Fibroblast of gingiva (primary cell): ENCODE measurements at regions not wholly inside any gene's neighbourhood (a gene's known extent, or its start where the extent isn't known, plus 50 kb on each side); places are given as distances from the start of the nearest gene placed in this dataset.

Experiments
- DNase-seq: peaks from one replicate; pipeline ENCODE4 v3.0.0-alpha.2; 2011; ENCODE audit warnings: low read depth

DNA sequence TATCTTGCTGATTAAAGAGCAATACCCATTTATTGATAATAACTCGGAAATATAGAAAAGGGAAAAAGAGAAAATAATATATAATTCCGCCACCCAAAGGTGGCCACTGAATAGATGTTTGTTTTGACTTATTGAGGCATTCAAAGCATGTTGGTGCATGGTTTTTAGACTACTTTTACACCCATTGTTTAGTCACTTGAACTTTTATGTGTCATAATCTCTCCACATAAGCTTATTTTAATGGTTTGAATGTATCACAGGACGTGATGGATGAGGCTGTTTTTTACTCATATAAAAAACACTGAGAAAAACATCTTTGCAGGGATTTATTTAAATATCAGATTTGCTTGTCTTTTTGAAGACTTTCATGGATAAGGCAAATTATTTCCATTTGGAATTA, 120.4 kb downstream of the ACKR3 start:
- no peak for DNase-seq

DNA sequence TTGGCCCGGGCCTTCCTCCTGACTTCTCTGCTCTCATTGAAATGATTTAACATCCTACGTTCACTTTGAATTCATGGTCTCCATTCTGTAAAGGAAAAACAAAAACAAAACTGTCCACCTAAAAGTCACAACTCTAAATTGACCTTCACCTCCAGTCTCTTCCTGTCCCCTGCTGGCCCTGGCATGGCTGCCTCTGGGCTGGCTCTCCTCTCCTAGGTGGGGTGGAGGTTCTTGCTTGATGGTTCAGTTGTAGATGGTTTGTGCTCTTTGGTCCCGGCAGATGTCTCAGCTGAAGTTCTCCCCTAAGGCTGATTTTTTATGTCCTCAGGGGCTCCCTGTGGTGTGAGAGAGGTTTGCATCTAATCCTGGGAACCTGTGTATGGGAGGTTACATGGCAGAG, 121.1 kb downstream of the ACKR3 start:
- DNase-seq: no peak

- DNase-seq: no peak
Observed at GRCh38 chr2:236691799-236692167, 122.2 kb downstream of the ACKR3 start.

- no peak for DNase-seq
Observed at GRCh38 chr2:236692937-236693336, 123.3 kb downstream of the ACKR3 start.

GRCh38 chr2:236693531-236693930, 123.9 kb downstream of the ACKR3 start:
- no peak for DNase-seq

GRCh38 chr2:236694146-236694888, 124.7 kb downstream of the ACKR3 start:
- no peak for DNase-seq

GRCh38 chr2:236696834-236697233, 127.2 kb downstream of the ACKR3 start:
- DNase-seq: no peak

DNA sequence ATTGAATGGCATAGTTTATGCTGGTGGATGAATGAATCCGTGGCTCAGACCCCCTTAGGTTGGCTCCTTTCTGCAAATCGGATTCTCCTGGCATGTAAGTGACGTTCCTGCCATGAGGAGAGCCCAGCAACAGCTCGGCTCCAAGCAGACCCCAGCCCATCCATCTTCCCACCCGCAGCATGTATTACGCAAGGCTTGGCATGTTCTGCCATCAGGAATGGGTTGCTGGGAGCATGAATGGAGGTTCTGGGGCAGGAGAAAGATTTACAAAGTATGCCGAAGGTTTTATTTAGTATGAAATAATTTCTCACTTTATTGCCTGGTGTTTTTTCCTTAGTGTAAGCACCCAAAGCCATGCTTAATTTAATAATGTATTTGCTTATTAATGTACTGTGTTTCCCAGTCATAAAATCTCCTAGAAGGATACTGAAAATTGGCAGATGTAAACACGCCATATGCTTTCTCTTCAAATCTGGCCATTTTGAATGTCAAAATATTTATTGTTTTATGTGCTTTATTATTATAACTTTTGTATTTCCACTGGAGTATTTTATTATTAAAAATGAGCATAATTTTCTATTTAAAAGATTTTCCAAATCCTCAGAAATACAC, 128.5 kb downstream of the ACKR3 start:
- DNase-seq: no peak

- no peak for DNase-seq
Observed at GRCh38 chr2:236700703-236701102, 131.1 kb downstream of the ACKR3 start.

DNA sequence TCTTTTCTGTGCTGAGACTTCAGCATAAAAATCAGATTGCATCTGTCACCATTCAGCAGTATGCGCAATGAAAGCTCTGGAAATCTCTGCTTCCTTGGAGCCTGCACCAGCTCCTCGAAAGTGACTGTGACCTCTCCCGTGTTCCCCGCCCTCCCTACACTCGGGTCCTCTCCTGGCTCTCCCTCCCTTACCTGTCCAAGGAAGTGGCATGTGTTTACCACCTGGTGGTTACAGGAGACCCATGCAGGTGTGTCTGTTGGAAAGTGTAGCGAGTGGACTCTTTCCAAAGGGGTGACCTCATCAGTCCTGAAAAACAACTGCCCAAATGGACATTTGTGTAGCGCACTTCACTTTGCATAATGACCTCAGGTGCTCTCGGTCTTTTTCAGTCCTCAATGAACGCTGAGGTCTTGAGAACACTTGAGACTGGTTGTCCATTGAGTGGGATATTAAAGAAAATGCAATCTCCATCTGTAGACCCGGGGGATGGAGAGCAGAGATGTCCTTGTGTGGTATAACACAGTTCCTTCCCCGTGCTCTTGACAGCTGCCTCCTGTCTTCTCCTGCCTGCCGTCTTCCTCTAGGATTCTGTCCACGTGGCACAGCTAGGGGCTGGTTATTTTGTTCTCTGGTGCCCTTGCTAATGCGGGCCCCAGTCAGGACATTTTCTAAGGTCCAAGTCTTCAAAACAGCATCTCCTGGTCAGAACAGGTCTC, 133.2 kb downstream of the ACKR3 start:
- DNase-seq: no peak

DNA sequence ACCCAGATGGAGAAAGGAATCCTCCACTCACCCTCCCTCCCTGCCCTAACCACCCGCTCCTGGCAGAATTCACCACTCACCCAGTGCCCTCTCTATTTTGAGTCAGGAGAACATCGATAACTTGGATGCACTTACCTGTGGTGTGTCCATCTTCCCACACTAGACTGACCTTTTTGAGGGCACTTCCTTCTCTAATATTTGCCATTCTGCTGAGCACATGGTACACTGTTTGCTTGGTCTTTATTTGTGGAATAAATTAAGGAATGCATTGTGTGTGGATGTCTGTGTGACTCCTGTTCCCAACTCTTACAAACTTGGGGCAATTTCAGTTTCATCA, 133.7 kb downstream of the ACKR3 start:
- DNase-seq: no peak

- DNase-seq: no peak
Observed at GRCh38 chr2:236703906-236704305, 134.3 kb downstream of the ACKR3 start.

DNA sequence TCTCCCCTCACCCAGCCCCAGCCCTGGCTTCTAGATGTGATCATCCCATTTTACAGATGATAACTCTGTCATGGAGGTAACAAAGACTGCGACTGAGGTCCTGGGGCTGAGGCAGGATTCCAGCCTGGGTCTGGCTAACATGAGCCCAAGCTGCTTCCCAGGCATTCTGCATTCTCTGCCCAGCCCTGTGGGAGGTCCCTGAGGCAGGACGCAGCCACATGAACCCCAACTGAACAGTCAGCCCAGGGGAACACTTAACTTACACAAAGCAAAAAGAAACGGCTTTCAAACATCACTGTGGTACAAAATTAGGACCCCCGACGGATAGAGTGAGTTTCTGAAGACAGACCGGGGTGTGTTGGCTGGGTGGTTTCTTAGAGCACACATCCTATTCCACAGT, 135.3 kb downstream of the ACKR3 start:
- DNase-seq: no peak

DNA sequence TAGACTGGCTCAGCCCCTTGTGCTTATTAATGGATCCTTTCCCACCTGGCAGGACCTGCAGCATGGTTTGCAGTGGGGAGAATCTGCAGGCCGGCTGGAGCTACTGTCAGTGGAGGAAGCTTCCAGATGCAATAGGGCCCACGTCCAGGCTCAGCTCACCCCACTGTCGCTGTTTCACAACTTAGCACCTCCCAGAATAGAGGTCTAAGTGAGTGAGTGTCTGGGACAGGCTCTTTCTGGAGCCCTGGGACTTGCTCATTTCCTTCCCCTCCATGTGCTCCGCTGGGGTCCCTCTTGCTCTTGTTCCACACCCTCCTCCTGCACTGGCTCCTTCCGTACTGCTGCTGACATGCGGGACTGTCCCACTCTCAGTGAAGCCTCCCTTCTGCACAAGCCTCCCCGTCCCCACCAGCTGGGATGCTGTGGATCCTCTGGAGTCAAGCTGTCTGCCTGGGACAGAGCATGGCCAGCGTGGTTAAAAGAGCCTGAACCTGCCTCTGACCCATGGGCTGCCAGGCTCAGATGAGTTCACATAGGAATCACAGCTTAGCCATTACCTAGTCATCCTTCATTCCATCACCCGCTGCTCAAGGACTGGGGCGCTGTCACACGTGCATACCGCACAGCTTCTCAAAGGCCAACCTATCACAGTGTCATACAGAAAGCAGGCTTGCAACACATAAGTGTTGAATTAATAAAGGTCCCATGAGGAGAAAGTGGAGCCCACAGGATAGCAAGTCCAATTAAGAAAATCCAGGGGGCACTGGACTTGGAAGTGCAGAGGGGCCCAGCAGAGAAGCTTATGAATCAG, 135.9 kb downstream of the ACKR3 start:
- DNase-seq: no peak

DNA sequence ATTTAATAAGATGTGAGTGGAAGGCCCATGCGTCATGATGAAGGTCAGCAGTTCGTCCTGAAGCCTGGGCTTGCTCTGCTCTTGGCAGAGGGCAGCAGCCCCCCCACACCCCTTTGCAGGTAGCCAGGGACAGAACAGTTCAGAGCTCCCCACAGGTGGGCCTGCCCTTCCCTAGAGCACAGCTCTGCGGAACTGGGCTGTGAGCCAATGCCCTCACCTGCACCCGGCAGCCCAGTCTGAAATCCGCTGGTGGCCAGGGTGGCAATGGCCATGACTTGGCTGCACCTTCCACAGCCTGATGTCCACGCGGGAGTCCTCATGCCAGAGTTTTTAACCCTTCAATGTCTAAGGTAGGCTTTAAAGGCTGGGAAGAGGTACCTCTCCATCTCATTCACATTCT, 136.7 kb downstream of the ACKR3 start:
- DNase-seq: no peak

- no peak for DNase-seq
Observed at GRCh38 chr2:236706803-236707202, 137.2 kb downstream of the ACKR3 start.

- peak; percentile 41 for DNase-seq
Observed at GRCh38 chr2:236711440-236711839, 141.8 kb downstream of the ACKR3 start.

DNA sequence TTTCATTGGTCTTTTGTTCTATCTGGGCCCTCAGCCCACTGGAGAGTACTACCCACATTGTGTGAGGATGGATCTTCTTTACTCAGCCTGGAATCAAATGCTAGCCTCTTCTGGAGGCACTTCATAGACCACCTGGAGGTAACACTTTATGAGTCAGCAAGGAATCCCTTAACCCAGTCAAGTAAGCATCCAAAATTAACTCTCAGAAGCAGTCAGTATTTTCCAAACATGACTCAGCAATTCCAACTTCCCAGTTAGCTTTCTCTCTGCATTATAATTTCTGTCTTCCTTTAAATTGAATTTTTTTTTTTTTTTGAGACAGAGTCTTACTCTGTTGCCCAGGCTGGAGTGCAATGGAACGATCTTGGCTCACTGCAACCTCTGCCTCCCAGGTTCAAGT, 142.7 kb downstream of the ACKR3 start:
- DNase-seq: no peak

DNA sequence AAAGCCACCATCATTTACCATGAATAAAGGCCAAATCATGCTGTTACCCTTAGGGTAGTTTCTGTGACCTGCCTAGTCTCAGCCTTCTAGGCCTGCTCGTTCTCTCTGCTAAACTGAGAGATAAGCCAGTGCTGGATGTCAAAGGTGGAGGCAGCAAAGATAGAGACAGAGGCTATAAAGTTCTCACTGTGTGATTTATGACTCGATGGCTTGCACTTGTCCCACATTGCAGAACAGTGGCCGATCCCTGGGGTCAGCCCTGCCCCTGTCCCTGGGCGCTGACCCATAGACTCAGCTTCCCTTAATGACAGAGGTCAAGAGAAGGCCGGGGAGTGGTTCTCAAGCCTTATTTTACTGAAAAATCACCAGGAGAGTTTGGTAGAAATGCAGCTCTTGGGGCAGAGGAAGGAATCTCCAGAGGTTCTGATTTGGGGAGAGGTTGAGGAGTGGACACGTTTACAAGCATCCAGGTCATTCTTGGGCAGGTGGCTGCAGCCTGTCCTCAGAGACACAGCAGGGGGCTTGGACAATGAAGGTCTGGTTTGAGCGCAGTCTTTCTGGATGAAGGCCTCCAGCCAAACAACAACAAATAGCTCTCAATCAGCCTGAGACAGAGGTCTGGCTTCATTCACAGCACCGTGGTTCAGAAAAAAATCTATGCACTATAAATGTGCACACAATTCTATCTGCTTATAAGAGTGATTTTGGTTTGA, 143.5 kb downstream of the ACKR3 start:
- no peak for DNase-seq

GRCh38 chr2:236714080-236714479, 144.5 kb downstream of the ACKR3 start:
- no peak for DNase-seq

- no peak for DNase-seq
Observed at GRCh38 chr2:236715077-236715476, 145.5 kb downstream of the ACKR3 start.

GRCh38 chr2:236715491-236715961, 145.9 kb downstream of the ACKR3 start:
- DNase-seq: no peak
